K562 (cell line): ENCODE measurements at regions not wholly inside any gene's neighbourhood (a gene's known extent, or its start where the extent isn't known, plus 50 kb on each side); places are given as distances from the start of the nearest gene placed in this dataset.

Experiments used
- DEAF1 ChIP-seq: fragments of 450-650 bp; formaldehyde crosslinking; IDR thresholded peaks from 2 replicates; pipeline ENCODE4 v1.4.0; 2020; ENCODE audit warnings: mild to moderate bottlenecking, moderate library complexity
- HLTF ChIP-seq: fragments of 450-650 bp; IDR thresholded peaks from 2 replicates; pipeline ENCODE4 v1.6.1; 2016
- HMBOX1 ChIP-seq: sonication (generic); IDR thresholded peaks from 2 replicates; pipeline ENCODE4 v1.6.1; 2016
- HNRNPLL ChIP-seq: fragments of 200-400 bp; formaldehyde crosslinking; IDR thresholded peaks from 2 replicates; pipeline ENCODE4 v1.6.1; 2017; ENCODE audit warnings: low read length, low read depth, mild to moderate bottlenecking; ENCODE audit not compliant: poor library complexity, severe bottlenecking
- MCM7 ChIP-seq, 2 experiments: fragments of 450-650 bp; IDR thresholded peaks; 2 replicates each; pipeline ENCODE4 v1.6.1; 2016 to 2018
- MIER1 ChIP-seq: fragments of 450-650 bp; IDR thresholded peaks from 2 replicates; pipeline ENCODE4 v1.6.1; 2016; ENCODE audit warnings: antibody characterized with exemption, mild to moderate bottlenecking, low read depth
- MXD1 ChIP-seq: fragments of 250-450 bp; sonication (Bioruptor Pico); IDR thresholded peaks from 2 replicates; pipeline ENCODE4 v1.8.0; 2021; ENCODE audit warnings: borderline replicate concordance, mild to moderate bottlenecking, moderate library complexity; ENCODE audit not compliant: poor library complexity, severe bottlenecking
- MYNN ChIP-seq, 2 experiments: sonication (generic); formaldehyde crosslinking in 1 of 2; IDR thresholded peaks; 2 replicates each; pipeline versions ENCODE4 v1.5.0 to v1.6.1; 2016 to 2020; ENCODE audit warnings: antibody characterized with exemption in 1 of 2, missing genetic modification reagents in 1 of 2
- NBN ChIP-seq: fragments of 450-650 bp; IDR thresholded peaks from 2 replicates; pipeline ENCODE4 v1.6.1; 2016; ENCODE audit warnings: low read depth, mild to moderate bottlenecking
- NFE2L1 ChIP-seq: fragments of 450-650 bp; IDR thresholded peaks from 2 replicates; pipeline ENCODE4 v1.6.1; 2016; ENCODE audit warnings: missing genetic modification characterization, low read depth, mild to moderate bottlenecking, missing compliant biosample characterization, moderate library complexity, borderline replicate concordance
- NFRKB ChIP-seq: fragments of 450-650 bp; IDR thresholded peaks from 2 replicates; pipeline ENCODE4 v1.6.1; 2016; ENCODE audit warnings: low read depth
- PHF8 ChIP-seq: fragments of 200-600 bp; sonication (generic); IDR thresholded peaks from 2 replicates; pipeline ENCODE4 v1.6.1; 2012; ENCODE audit warnings: mixed run types, mild to moderate bottlenecking, inconsistent platforms, low read length, moderate library complexity, borderline replicate concordance
- RBM22 ChIP-seq: fragments of 200-400 bp; formaldehyde crosslinking; IDR thresholded peaks from 2 replicates; pipeline ENCODE4 v1.6.1; 2018; ENCODE audit warnings: low read length, low read depth; ENCODE audit not compliant: poor library complexity, severe bottlenecking
- SREBF1 ChIP-seq: fragments of 150-350 bp; IDR thresholded peaks from 2 replicates; pipeline ENCODE4 v1.6.1; 2014; ENCODE audit warnings: antibody characterized with exemption, low read depth, low read length, borderline replicate concordance
- SRSF9 ChIP-seq: fragments of 200-400 bp; formaldehyde crosslinking; IDR thresholded peaks from 2 replicates; pipeline ENCODE4 v1.6.1; 2017; ENCODE audit warnings: low read depth, low read length, borderline replicate concordance
- TEAD1 ChIP-seq, 2 experiments: fragments of 450-650 bp in 1 of 2; sonication (generic) in 1 of 2; formaldehyde crosslinking; IDR thresholded peaks; 2 replicates each; pipeline versions ENCODE4 v1.4.0 to v1.8.0; 2020 to 2022; ENCODE audit warnings: mild to moderate bottlenecking in 2 of 2, missing genetic modification reagents in 1 of 2
- TEAD4 ChIP-seq, 2 experiments: sonication (generic) in 1 of 2; formaldehyde crosslinking in 1 of 2; IDR thresholded peaks; 2 replicates each; pipeline versions ENCODE4 v1.6.1 to v1.8.0; 2012 to 2022; ENCODE audit warnings: borderline replicate concordance in 1 of 2, inconsistent platforms in 1 of 2, low read length in 1 of 2, mild to moderate bottlenecking in 1 of 2, missing genetic modification reagents in 1 of 2
- YBX1 ChIP-seq: fragments of 450-650 bp; IDR thresholded peaks from 2 replicates; pipeline ENCODE4 v1.7.1; 2016; ENCODE audit warnings: mild to moderate bottlenecking
- ZNF146 ChIP-seq: IDR thresholded peaks from one replicate; pipeline ENCODE4 v1.6.1; 2018; ENCODE audit warnings: missing compliant biosample characterization; ENCODE audit not compliant: unreplicated experiment
- TF ChIP-seq, protein P1 (sequence below), 2 experiments: fragments of 450-650 bp in 1 of 2; IDR thresholded peaks; 2 replicates each; pipeline ENCODE4 v1.6.1; 2011 to 2017; ENCODE audit warnings: low read depth in 2 of 2, antibody characterized with exemption in 1 of 2, borderline replicate concordance in 1 of 2, low read length in 1 of 2, mild to moderate bottlenecking in 1 of 2, mixed read lengths in 1 of 2; ENCODE audit not compliant: control insufficient read depth in 1 of 2

- peak; percentile 65 for TF ChIP-seq HNRNPLL
- TF ChIP-seq HLTF = peak; percentile 51; the same call in 1 of the 2 replicates
- TF ChIP-seq MYNN (IDR thresholded peaks at IDR 0.05) = no peak; the same call in 1 of the 2 replicates
- TF ChIP-seq MYNN (CRISPR knock-in tag; IDR thresholded peaks at IDR 0.05) = no peak
- TF ChIP-seq TEAD4 (IDR thresholded peaks at IDR 0.05; ENCODE audit: low read length) = peak; percentile 21; the same call in 1 of the 2 replicates
- TF ChIP-seq TEAD4 (CRISPR knock-in tag; IDR thresholded peaks at IDR 0.05; ENCODE audit: borderline replicate concordance) = no peak
- TF ChIP-seq NBN = 0 out of 2 replicates have a peak, but pooled peaks have one; percentile 2
- no peak for TF ChIP-seq SRSF9
- TF ChIP-seq TEAD1 (CRISPR knock-in tag; IDR thresholded peaks at IDR 0.05) = peak in 1 of 2 experiments; percentile 71; a peak in 1 of 4 replicates
- TF ChIP-seq MXD1 = no peak
- TF ChIP-seq HMBOX1 = no peak
- TF ChIP-seq ZNF146 (CRISPR knock-in tag) = no peak
- TF ChIP-seq RBM22 = peak; percentile 21
- peak; percentile 34; the same call in 1 of the 2 replicates for TF ChIP-seq MIER1
- TF ChIP-seq MCM7 (IDR thresholded peaks at IDR 0.05) = no peak
- no peak for TF ChIP-seq YBX1
- TF ChIP-seq, protein P1, sequence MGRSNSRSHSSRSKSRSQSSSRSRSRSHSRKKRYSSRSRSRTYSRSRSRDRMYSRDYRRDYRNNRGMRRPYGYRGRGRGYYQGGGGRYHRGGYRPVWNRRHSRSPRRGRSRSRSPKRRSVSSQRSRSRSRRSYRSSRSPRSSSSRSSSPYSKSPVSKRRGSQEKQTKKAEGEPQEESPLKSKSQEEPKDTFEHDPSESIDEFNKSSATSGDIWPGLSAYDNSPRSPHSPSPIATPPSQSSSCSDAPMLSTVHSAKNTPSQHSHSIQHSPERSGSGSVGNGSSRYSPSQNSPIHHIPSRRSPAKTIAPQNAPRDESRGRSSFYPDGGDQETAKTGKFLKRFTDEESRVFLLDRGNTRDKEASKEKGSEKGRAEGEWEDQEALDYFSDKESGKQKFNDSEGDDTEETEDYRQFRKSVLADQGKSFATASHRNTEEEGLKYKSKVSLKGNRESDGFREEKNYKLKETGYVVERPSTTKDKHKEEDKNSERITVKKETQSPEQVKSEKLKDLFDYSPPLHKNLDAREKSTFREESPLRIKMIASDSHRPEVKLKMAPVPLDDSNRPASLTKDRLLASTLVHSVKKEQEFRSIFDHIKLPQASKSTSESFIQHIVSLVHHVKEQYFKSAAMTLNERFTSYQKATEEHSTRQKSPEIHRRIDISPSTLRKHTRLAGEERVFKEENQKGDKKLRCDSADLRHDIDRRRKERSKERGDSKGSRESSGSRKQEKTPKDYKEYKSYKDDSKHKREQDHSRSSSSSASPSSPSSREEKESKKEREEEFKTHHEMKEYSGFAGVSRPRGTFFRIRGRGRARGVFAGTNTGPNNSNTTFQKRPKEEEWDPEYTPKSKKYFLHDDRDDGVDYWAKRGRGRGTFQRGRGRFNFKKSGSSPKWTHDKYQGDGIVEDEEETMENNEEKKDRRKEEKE (IDR thresholded peaks at IDR 0.05; ENCODE audit: borderline replicate concordance in 1 of 2, control insufficient read depth in 1 of 2, low read depth in 2 of 2, low read length in 1 of 2) = no peak
- TF ChIP-seq SREBF1 = 0 out of 2 replicates have a peak, but pooled peaks have one; percentile 16
- TF ChIP-seq DEAF1 = no peak
- peak; percentile 30; the same call in 1 of the 2 replicates for TF ChIP-seq NFRKB
- peak; percentile 42; the same call in 1 of the 2 replicates for TF ChIP-seq PHF8
- no peak for TF ChIP-seq NFE2L1
Measured at GRCh38 chr3:15860014-15860934, 62.5 kb upstream of the ANKRD28 start (continued).
